ENCODE measurements at regions not wholly inside any gene's neighbourhood (a gene's known extent, or its start where the extent isn't known, plus 50 kb on each side); places are given as distances from the start of the nearest gene placed in this dataset.

DNA sequence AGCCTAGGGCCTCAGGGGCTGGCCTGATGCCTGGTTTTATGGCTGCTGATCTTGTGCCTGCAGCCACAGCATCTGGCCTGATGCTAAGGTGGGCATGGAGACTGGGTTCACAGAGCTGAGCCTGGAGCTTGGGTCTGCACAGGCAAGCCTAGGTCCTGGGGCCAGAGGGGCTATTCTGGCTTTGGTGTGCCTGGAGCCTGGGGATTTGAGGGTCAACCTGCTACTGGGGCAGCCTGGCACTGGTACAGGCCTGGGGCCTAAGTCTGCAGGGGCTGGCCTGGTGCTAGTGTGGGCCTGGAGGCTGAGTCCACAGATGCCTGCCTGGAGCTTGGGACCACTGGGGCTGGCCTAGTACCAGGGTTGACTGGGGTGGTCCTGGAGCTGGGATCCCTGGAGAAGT lies 481.8 kb upstream of the GHITM start:
- TF ChIP-seq, protein P1, sequence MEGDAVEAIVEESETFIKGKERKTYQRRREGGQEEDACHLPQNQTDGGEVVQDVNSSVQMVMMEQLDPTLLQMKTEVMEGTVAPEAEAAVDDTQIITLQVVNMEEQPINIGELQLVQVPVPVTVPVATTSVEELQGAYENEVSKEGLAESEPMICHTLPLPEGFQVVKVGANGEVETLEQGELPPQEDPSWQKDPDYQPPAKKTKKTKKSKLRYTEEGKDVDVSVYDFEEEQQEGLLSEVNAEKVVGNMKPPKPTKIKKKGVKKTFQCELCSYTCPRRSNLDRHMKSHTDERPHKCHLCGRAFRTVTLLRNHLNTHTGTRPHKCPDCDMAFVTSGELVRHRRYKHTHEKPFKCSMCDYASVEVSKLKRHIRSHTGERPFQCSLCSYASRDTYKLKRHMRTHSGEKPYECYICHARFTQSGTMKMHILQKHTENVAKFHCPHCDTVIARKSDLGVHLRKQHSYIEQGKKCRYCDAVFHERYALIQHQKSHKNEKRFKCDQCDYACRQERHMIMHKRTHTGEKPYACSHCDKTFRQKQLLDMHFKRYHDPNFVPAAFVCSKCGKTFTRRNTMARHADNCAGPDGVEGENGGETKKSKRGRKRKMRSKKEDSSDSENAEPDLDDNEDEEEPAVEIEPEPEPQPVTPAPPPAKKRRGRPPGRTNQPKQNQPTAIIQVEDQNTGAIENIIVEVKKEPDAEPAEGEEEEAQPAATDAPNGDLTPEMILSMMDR (IDR thresholded peaks at IDR 0.05; ENCODE audit: insufficient read depth, low read length, poor library complexity, severe bottlenecking) = no peak
- no peak for TF ChIP-seq EZH2phosphoT487 (conservative IDR thresholded peaks at IDR 0.05; ENCODE audit: low read length)

All from SU-DHL-6 (cell line).